HL-60/S4 (cell line): ENCODE measurements at regions not wholly inside any gene's neighbourhood (a gene's known extent, or its start where the extent isn't known, plus 50 kb on each side); places are given as distances from the start of the nearest gene placed in this dataset.
"Not testable (repeated sequence)": the region's sequence is repeated elsewhere in the genome, so short reads cannot be mapped to it uniquely, and the experiment has no call there.

Experiments used
- in situ Hi-C: fragments of 300-500 bp; cut with MboI; formaldehyde crosslinking; loops from 2 replicates; pipeline ENCODE4 v1.14.3; 2022; ENCODE audit warnings: low sequenced_read_pairs

DNA sequence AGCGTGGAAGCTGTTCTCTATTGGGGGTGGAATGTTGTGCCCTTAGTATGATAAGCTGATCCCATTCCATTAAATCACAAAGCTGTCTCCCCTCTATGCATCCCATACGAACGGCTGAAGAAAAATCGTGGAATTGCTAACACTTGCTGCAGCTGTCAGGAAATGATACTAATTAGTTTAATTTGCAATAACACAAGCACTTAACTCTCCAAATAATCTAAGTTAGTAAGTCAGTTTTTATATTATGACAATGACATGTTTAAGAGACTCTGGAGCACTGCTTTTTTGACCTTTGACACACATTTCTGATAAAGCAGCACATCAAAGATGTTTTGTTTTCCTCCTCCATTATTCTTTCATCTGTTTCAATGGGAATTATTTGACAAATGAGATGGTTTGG, 123.7 kb upstream of the SATB2 start:
- in situ Hi-C loops = no loop called here

DNA sequence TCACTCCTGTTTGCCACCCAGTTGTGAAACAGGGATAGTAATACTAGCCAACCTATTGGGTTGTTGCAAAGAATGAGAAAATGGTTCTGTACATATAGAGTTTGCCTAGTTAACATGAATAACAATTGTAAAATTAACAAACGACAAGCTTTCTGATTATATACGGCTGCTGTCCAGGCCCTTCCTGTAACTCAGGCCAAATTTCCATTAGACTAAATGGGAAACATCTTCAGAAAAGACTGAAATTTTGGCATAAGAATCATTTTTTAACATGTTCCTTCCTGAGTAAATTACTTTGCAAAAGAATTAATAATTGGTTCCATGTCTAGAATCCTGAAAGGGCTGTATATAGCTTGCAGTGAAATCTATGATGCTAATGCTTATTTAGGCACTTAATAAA, 117.7 kb upstream of the SATB2 start:
- in situ Hi-C loops = no loop called here

DNA sequence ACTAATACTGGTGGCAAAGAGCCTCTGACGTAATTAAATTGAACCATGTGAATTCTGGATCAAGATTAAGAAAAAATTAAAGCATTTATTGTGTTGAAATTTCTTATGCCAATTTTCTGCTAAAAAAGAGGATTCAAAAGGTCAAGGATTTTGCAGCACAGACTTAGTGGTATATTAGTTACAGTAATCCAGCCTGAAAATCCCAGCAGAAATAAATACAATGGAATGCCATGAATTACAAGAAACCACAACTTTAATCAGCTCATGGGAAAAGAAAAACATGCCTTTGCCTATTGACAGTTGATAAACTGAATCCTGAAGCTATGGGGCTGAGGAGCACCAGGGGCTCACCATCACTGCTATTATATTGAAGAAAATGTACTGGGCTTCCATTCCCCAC, 114.8 kb upstream of the SATB2 start:
- in situ Hi-C loops = no loop called here

DNA sequence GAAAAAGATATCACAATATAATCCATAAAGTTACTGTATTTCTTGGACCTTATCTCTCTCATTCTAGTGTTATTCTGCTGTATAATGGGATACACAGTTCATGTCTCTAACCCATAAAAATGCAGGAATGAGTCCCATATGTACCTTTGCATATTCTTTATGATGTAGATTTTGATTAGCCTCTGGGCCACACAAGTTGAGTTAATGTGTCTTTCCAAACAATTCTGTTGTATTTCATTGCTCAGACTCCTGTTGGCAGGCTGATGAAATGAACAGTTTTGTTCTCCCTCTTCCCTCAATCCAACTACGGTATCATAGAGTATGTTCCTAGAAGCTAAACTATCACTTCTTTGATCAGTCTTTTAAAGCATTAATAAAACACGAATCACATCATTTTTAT, 113.2 kb upstream of the SATB2 start:
- in situ Hi-C loops = no loop called here

DNA sequence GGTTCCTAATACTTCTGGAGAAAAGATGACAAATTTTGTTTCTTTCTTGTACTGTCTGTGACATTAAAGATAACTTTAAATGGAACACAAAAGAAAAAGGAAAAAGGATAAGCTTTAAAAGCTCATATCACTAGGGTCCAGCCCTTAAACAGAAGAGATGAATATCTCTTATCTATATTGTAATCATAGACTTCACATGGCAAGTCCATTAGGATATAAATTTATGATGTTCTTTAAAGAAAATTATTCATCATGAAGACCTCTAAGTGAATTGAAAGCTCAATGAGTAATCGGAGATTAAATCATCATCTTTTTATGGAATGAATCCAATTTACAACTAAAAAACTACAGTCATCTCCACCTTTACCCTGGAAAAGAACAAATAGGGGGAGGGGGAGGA, 111.6 kb upstream of the SATB2 start:
- in situ Hi-C loops = no loop called here

DNA sequence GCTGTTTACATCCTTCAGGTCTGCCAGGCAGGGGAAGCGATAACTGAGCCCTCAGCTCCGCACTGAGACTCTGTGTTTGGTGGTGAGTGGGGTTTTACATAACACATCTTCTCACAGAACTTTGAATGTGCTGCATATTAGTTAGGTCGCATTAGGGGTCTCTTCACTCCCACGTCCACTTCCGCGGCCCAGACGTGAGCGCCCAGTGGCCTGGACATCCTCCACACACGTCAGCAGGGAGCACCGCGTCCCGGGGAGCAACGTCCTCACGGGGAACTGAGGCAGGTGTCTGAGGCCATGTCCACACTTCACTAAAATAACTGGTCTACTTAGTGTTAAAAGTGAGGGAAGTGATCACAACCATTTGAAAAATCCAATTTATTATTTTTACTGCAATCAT, 100.4 kb upstream of the SATB2 start:
- in situ Hi-C loops = no loop called here

DNA sequence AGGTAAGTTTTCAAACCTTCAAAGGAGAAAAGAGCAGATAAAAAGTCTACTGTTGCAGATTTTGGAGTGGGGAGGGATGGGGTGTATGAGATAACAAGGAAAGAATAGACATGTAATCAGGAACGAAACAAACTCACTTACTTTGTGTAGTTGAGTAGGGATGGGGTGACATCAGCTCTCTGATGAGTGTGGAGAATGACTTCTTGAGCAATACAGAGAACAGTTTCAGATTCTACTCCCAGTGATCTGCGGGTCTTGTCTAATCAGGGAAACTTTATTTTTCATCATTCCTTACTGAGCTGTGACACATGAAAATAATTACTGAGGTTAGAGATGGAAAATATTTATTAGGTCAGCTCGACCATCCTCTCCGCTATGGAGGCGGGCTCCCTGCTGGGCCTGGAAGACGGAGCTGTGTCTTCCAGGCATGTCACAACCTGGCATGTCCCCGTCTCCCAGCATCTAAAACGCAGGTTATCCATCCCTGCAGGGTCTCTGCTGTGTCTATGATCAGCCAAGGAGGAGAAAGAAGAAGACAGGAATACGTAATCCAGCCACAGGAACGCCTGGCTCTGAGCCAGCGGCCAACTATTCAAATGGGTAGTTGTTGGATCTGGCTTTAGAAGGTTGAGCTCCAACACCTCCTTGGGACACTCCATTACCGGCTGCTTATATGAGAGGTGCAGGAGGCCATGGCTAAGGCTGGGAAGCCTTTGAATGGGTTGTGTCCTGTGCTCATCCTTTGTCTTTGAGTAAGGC, 99.0 kb upstream of the SATB2 start:
- in situ Hi-C loops = no loop called here

DNA sequence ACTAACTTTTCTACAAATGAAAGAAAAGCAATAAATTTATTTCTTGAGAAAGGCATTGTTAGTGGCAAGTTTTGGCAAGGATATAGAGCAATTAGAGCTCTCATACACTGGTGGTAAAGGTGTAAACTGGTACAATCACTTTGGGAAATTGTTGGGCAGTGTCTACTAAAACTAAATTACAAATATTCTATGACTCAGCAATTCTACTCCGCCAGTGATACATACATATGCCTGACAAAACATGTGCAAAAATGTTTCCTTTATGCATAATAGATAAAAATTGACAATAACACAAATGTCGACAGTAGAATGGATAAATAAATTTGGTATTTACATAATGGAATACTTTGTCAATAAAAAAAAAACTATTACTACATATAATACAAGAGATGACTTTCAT, 96.3 kb upstream of the SATB2 start:
- in situ Hi-C loops = no loop called here

DNA sequence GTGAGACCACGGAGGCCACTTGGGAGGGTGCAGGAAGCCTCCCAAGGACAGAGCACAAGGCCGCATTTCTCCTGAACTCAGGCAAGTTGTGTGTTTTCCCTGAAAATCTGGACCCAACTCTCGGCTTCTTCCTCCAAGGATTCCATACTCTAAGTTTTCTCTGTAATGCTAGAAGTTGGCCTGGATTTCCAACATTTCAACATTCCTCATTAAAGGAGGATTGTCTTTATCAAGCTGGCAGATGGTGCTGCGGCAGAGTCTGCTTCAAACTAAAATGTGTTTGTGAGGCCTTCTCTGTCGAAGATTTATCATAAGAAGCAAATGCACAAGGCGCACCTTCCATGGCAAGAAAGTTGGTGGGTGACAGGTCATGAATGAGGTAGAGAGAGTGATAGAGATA, 94.4 kb upstream of the SATB2 start:
- in situ Hi-C loops = no loop called here

DNA sequence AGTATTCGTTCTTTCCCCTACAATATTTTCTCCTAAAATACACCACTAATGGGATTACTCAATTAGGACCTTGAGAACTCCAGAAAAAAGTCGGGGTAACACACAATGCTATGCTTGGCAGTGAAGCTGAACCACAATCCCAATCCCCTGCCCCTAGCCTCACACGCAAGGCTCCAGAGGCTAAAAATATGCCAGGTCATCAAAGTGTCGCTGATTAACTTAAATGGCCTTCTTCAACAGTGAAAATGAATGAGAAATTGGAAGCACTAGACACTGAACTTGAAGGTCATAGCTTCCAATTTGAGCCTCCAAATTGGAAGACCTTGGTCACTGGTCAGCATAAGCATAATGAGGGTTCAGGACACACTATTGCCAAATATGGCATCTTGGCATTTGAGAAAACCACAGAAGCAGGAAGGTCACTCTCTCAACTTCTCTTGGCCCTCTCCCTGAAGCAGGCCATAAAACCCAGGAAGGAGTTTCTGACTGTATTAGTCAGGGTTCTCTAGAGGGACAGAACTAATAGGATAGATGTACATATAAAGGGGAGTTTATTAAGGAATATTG, 86.0 kb upstream of the SATB2 start:
- in situ Hi-C loops = no loop called here

DNA sequence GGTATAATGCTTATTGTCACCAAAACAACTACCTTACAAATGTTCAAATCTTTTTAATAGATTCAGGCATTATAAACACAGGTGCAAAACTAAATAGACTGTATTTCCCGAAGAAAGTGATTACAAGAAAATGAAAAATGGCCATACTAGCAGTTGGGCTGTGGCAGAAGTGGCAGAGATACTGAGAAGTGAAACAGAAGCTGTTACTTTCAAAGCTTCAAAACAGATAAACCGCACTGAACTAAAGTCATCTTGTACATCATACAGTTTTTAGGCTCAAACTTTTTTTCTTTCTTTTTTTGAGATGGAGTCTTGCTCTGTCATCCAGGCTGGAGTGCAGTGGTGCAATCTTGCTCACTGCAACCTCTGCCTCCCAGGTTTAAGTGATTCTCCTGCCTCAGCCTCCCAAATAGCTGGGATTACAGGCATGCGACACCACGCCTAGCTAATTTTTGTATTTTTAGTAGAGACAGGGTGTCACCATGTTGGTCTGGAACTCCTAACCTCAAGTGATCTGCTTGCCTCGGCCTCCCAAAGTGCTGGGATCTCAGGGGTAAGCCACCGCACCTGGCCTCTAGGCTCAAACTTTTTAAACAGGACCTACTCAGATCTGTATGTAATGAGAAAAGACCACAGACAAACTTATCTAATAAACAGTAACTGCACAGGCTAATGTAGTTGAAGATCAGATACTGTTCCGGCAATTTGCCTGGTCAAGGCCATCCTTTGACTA, 77.9 kb upstream of the SATB2 start:
- in situ Hi-C loops = no loop called here

DNA sequence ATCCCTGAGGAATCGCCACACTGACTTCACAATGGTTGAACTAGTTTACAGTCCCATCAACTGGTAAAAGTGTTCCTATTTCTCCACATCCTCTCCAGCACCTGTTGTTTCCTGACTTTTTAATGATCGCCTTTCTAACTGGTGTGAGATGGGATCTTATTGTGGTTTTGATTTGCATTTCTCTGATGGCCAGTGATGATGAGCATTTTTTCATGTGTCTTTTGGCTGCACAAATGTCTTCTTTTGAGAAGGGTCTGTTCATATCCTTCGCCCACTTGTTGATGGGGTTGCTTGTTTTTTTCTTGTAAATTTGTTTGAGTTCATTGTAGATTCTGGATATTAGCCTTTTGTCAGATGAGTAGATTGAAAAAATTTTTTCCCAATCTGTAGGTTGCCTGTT, 76.1 kb upstream of the SATB2 start:
- in situ Hi-C loops = not testable (repeated sequence)

DNA sequence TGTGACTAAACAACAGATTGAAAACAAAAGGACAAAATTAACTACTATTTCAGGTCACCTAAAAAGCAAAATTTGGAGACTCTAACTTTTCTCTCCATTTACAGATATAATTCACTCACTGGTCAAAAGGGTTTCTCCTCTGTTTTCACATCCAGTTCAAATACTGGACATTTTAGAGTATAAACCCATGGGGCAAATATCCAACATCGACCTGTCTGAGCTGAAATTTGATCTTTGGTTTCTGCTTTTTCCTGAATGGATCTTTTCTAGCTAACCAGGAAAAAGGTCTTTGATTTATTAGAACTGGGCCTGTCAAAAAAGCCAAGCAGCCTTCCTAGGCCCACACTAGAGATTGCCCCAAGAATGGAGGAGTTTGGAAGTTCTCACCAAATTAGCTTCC, 69.3 kb upstream of the SATB2 start:
- in situ Hi-C loops = no loop called here

DNA sequence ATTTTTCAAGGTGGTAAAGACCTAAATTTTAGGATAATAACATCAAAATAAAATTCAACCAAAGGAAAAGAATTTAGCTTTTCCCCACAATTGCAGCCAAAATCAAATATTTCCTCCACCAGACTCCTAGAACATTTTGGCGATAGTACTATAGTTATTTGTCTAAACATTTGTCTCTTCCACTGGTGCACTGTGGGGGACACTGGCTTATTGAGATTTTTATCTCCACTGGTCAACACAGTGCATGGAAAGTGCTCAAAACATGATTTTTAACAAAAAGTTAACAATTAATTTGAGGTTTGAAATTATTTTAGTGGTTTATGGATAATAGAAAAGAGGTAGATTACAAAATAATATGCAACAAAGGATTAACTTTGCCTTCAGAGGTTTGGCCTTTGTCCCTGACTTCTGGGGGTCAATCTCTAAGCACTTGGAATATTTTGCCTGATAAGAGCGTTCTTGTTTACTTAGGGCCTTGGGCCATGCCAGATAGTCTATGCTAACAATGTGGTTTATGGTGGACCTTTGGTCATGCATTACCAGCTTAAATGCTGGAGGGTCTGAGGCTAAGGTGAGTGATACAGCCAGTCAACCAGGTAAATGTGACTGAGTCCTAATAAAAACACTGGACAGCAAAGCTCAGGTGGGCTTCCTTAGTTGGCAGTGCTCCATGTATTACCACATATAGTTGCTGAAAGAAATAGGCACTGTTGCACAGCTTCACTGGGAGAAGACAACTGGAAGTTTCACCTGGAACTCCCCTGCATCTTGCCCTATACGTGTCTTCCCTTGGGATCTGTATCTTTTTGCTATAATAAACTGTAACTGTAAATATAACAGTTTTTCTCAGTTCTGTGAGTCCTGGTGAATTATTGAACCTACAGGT, 67.2 kb upstream of the SATB2 start:
- in situ Hi-C loops = no loop called here

DNA sequence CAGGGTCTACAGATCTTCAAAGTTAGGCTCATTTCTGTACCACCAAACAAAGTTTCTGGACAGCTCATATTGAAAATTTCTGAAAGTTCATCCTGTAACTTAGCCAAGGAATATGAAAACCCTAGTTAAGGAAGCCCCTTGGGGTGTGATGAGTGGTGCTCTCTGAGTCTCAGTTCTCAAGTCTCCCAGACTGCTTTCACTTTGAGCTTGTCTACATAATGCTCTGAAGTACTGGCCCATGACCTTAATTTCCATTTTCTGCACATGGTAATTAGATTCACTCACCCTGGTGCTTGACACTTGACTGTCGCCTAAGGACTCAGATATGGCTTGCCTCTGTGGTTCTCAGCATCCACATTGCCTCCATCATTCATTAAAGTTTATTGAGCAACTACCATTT, 51.7 kb upstream of the SATB2 start:
- in situ Hi-C loops = no loop called here
